ENCODE measurements at regions not wholly inside any gene's neighbourhood (a gene's known extent, or its start where the extent isn't known, plus 50 kb on each side); places are given as distances from the start of the nearest gene placed in this dataset.

- in situ Hi-C loops (cut with MboI; ENCODE audit: low sequenced_read_pairs, unreplicated experiment): no loop called here
- no peak for DNase-seq (ENCODE audit: low spot score)
- no peak for TF ChIP-seq CTCF (IDR thresholded peaks at IDR 0.05; ENCODE audit: borderline replicate concordance, control extremely low read depth, extremely low read depth, insufficient read depth, missing control alignments)
Measured at GRCh38 chr3:59481776-59482400, 432.1 kb upstream of the CFAP20DC start.

- in situ Hi-C loops (cut with MboI; ENCODE audit: low sequenced_read_pairs, unreplicated experiment): no loop called here
- no peak for DNase-seq (ENCODE audit: low spot score)
- TF ChIP-seq CTCF (IDR thresholded peaks at IDR 0.05; ENCODE audit: borderline replicate concordance, control extremely low read depth, extremely low read depth, insufficient read depth, missing control alignments): no peak
Measured at GRCh38 chr3:59480486-59480995, 430.7 kb upstream of the CFAP20DC start.

DNA sequence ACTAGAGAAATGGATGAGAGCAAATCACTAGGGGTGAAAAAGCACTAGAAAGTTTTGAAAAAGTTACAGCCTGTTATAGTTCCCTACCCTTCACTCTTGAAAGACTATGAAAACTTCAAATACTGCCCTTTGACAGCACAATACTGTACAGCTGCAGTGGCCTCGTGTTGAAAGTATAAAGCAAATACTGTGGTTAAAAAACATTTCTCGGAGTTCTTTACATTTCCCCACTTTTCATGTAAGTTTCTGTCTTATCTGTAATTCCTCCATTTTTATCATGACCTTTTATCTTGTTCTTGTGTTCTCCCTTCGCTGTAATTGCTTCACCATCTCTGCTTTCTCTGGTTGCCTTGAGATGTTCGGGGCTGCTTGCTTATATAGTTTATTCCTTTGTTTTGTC is 423.8 kb upstream of the CFAP20DC start:
- no peak for DNase-seq (ENCODE audit: low spot score)
- TF ChIP-seq CTCF (IDR thresholded peaks at IDR 0.05; ENCODE audit: borderline replicate concordance, control extremely low read depth, extremely low read depth, insufficient read depth, missing control alignments): no peak
- in situ Hi-C loops (cut with MboI; ENCODE audit: low sequenced_read_pairs, unreplicated experiment): no loop called here

GRCh38 chr3:59472541-59472940 is 422.7 kb upstream of the CFAP20DC start:
- no peak for DNase-seq (ENCODE audit: low spot score)
- no peak for TF ChIP-seq CTCF (IDR thresholded peaks at IDR 0.05; ENCODE audit: borderline replicate concordance, control extremely low read depth, extremely low read depth, insufficient read depth, missing control alignments)
- in situ Hi-C loops (cut with MboI; ENCODE audit: low sequenced_read_pairs, unreplicated experiment): no loop called here

- in situ Hi-C loops (cut with MboI; ENCODE audit: low sequenced_read_pairs, unreplicated experiment): no loop called here
- no peak for DNase-seq (ENCODE audit: low spot score)
- no peak for TF ChIP-seq CTCF (IDR thresholded peaks at IDR 0.05; ENCODE audit: borderline replicate concordance, control extremely low read depth, extremely low read depth, insufficient read depth, missing control alignments)
Measured at GRCh38 chr3:59469948-59470723, 420.3 kb upstream of the CFAP20DC start.

- in situ Hi-C loops (cut with MboI; ENCODE audit: low sequenced_read_pairs, unreplicated experiment): no loop called here
- DNase-seq (ENCODE audit: low spot score): no peak
- TF ChIP-seq CTCF (IDR thresholded peaks at IDR 0.05; ENCODE audit: borderline replicate concordance, control extremely low read depth, extremely low read depth, insufficient read depth, missing control alignments): no peak
Measured at GRCh38 chr3:59467476-59467875, 417.7 kb upstream of the CFAP20DC start.
